ENCODE measurements at regions not wholly inside any gene's neighbourhood (a gene's known extent, or its start where the extent isn't known, plus 50 kb on each side); places are given as distances from the start of the nearest gene placed in this dataset.

DNA sequence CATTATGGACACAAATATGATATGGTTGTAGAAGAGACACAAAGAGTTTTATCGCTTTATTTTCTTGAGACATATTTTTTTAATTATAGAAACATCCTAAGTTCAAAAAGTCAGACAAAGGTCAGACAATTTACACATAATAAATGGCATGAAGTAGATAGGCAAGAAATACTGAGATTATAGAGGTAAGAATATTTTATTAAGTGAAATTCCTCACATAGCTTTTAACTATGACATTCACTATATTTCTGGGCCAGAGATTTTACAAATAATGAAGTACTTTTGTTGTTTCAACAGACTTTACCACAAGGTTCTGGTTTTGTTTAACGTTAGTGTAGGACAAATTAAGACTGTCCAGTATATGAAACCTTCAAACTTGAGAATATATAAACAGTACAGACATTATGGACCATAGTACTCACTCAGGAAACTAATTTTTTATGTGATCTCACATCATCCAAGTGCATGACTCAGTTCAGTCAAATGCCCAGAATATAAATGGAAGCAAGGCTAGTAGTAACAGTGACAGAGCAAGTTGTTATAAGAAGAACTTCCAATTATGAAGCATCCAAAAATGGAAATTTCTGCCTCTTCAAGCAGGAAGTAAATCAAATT is 394.8 kb downstream of the KCNJ2 start:
- TF ChIP-seq, protein P1, sequence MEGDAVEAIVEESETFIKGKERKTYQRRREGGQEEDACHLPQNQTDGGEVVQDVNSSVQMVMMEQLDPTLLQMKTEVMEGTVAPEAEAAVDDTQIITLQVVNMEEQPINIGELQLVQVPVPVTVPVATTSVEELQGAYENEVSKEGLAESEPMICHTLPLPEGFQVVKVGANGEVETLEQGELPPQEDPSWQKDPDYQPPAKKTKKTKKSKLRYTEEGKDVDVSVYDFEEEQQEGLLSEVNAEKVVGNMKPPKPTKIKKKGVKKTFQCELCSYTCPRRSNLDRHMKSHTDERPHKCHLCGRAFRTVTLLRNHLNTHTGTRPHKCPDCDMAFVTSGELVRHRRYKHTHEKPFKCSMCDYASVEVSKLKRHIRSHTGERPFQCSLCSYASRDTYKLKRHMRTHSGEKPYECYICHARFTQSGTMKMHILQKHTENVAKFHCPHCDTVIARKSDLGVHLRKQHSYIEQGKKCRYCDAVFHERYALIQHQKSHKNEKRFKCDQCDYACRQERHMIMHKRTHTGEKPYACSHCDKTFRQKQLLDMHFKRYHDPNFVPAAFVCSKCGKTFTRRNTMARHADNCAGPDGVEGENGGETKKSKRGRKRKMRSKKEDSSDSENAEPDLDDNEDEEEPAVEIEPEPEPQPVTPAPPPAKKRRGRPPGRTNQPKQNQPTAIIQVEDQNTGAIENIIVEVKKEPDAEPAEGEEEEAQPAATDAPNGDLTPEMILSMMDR (IDR thresholded peaks at IDR 0.05; ENCODE audit: control insufficient read depth, extremely low read depth, insufficient read depth): no peak
- H3K4me3 ChIP-seq (ENCODE audit: low read depth, low read length): no peak overlapping the region
- DNase-seq (ENCODE audit: low read depth): no peak

DNA sequence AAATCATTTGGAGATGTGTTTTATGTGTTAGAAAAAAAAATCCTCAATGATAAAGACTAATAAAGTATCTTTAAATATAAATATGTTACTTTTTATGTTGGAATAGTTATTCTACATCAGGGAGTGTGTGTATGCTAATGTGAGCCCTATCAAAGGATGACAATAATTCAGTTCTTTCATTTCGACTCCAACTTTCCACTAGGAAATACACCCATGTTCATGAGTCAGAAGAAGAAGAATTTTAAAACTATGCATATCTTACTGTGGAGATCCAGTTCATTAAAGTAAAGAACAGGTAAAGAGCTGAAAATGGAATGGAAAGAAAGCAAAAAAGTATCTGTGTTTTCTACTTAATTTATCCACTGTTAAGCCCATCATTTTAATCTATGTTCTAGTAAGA is 399.8 kb downstream of the KCNJ2 start:
- TF ChIP-seq, protein P1 (IDR thresholded peaks at IDR 0.05; ENCODE audit: control insufficient read depth, extremely low read depth, insufficient read depth): no peak
- DNase-seq (ENCODE audit: low read depth): no peak
- H3K4me3 ChIP-seq (ENCODE audit: low read depth, low read length): no peak overlapping the region

DNA sequence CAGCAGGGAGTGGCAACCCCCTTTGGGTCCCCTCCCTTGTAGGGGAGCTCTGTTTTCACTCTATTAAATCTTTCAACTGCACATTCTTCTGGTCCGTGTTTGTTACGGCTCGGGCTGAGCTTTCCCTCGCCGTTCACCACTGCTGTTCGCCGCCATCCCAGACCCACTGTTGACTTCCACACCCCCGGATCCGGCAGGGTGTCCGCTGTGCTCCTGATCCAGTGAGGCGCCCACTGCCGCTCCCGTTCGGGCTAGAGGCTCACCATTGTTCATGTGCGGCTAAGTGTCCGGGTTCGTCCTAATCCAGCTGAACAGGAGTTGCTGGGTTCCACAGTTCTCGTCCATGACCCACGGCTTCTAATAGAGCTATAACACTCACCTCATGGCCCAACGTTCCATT is 408.1 kb downstream of the KCNJ2 start:
- TF ChIP-seq, protein P1 (IDR thresholded peaks at IDR 0.05; ENCODE audit: control insufficient read depth, extremely low read depth, insufficient read depth): no peak
- no peak overlapping the region for H3K4me3 ChIP-seq (ENCODE audit: low read depth, low read length)
- DNase-seq (ENCODE audit: low read depth): no peak

DNA sequence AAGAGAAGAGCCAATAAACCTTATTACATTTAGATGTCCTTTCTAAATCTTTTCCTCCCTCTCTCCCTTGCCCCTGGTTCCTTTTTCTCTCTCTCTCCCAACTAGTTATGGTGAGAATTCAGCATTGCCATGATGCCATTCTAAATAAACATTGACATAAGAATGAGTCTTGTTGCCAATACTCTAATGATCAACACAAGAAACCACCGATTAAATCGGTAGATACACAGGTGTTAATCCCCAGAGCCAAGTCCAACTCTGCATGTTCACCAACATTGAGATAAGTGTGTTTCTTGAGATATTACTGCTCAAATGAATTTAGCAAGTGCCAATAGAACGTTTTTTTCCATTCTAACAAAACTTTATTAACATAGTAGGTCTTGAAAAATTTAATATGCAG is 412.1 kb downstream of the KCNJ2 start:
- DNase-seq (ENCODE audit: low read depth): peak; percentile 48
- H3K4me3 ChIP-seq (ENCODE audit: low read depth, low read length): no peak overlapping the region
- TF ChIP-seq, protein P1 (IDR thresholded peaks at IDR 0.05; ENCODE audit: control insufficient read depth, extremely low read depth, insufficient read depth): no peak

DNA sequence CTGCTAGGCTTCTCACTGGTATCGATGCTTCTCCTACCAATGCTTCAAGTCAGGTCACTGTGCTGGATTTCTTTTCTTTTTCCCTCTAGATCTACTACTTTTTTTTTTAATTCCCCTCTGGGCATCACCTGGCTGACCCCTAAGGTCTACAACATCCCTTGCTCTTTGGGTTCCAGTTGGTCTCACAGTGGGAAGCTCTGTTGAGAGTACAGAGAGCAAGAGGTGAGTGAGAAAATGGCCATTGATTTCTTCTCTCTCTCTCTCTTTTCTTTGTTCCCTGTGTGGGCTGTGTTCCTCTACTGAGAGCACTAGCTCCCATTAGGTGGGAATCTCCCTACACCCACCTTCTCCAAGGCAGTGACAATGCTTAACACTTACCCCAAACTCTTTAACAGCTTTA is 413.4 kb downstream of the KCNJ2 start:
- TF ChIP-seq, protein P1 (IDR thresholded peaks at IDR 0.05; ENCODE audit: control insufficient read depth, extremely low read depth, insufficient read depth): no peak
- no peak for DNase-seq (ENCODE audit: low read depth)
- H3K4me3 ChIP-seq (ENCODE audit: low read depth, low read length): no peak overlapping the region

DNA sequence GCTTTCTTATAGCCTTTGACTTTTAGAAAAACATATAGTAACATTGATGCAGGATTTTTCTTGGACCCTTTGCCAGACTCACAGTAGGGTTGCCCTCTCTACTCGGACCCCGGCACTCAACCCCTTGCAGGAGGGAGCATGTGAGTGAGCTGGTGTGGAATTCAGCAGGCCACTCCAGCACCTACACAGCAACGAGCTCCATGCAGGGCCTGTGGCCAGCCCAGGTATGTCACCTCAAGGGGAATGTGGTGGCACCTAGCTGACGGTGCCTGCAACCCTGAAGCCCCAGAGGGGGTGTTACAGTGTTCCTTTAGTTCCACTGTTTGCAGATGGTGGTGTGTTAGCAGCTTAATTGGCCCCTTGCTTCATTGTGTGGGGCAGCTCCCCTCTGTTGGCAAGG is 414.9 kb downstream of the KCNJ2 start:
- TF ChIP-seq, protein P1 (IDR thresholded peaks at IDR 0.05; ENCODE audit: control insufficient read depth, extremely low read depth, insufficient read depth): no peak
- H3K4me3 ChIP-seq (ENCODE audit: low read depth, low read length): no peak overlapping the region
- DNase-seq (ENCODE audit: low read depth): no peak

DNA sequence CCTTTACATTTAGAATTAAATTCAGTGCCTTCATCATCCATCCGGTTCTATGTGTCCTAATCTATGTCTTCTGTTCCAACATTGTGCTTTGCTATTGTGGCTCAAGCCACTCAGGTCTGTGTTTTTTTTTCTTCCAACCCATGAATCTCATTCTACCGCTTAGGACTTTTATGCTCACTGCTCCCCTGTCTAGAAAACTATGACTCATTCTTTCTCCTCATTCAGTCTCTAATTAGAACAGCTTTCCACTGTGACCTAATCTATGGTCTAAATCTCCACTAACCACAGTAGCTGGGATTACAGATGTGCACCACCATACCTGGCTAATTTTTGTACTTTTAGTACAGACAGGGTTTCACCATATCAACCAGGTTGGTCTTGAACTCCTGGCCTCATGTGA is 418.7 kb downstream of the KCNJ2 start:
- H3K4me3 ChIP-seq (ENCODE audit: low read depth, low read length): no peak overlapping the region
- DNase-seq (ENCODE audit: low read depth): no peak
- TF ChIP-seq, protein P1 (IDR thresholded peaks at IDR 0.05; ENCODE audit: control insufficient read depth, extremely low read depth, insufficient read depth): no peak

All from LNCaP clone FGC (cell line).